Naive thymus-derived CD8-positive, alpha-beta T cell (primary cell): ENCODE measurements at regions not wholly inside any gene's neighbourhood (a gene's known extent, or its start where the extent isn't known, plus 50 kb on each side); places are given as distances from the start of the nearest gene placed in this dataset.

ENCODE experiments used
- ATAC-seq, 2 donors: fragments of 150-1000 bp; cut with Tn5 transposase in 1 of 2; sonication (Bioruptor Pico), chemical (Tn5 transposase) in 1 of 2; 1 replicate in 1 of 2; 2 replicates in 1 of 2; pipeline ENCODE4 v1.10.0; 2021; ENCODE audit warnings: mild to moderate bottlenecking in 2 of 2, moderate library complexity in 2 of 2
- POLR2A ChIA-PET: fragments of 350-600 bp; sonication (Branson Sonifier 250); formaldehyde crosslinking; loops from one replicate; lab custom pipeline; 2021; ENCODE audit warnings: antibody characterized with exemption; lab: Charles Lee
- DNase-seq, 10 donors: peaks; one replicate each; pipeline versions ENCODE4 v3.0.0 to v3.0.0-alpha.2; 2020 to 2022
- H3K27ac Mint-ChIP-seq, 10 donors: one replicate each; pipeline ENCODE4 v1.8.0; 2020 to 2022; ENCODE audit warnings: mild to moderate bottlenecking in 10 of 10, mixed read lengths in 10 of 10, moderate library complexity in 4 of 10, inconsistent platforms in 1 of 10
- H3K27me3 Mint-ChIP-seq, 5 donors: one replicate each; pipeline ENCODE4 v1.8.0; 2021 to 2022; ENCODE audit warnings: mixed read lengths in 5 of 5
- H3K36me3 Mint-ChIP-seq, 3 donors: one replicate each; pipeline ENCODE4 v1.8.0; 2020 to 2022; ENCODE audit warnings: mixed read lengths in 3 of 3, mild to moderate bottlenecking in 2 of 3, inconsistent platforms in 1 of 3
- H3K4me1 Mint-ChIP-seq, 4 donors: one replicate each; pipeline ENCODE4 v1.8.0; 2021 to 2022; ENCODE audit warnings: mixed read lengths in 4 of 4
- H3K4me3 Mint-ChIP-seq, 10 donors: one replicate each; pipeline ENCODE4 v1.8.0; 2020 to 2022; ENCODE audit warnings: mild to moderate bottlenecking in 10 of 10, mixed read lengths in 10 of 10, moderate library complexity in 6 of 10, inconsistent platforms in 1 of 10
- H3K9me3 Mint-ChIP-seq, 9 donors: one replicate each; pipeline ENCODE4 v1.8.0; 2020 to 2022; ENCODE audit warnings: mixed read lengths in 9 of 9, mild to moderate bottlenecking in 3 of 9, inconsistent platforms in 1 of 9, moderate library complexity in 1 of 9

DNA sequence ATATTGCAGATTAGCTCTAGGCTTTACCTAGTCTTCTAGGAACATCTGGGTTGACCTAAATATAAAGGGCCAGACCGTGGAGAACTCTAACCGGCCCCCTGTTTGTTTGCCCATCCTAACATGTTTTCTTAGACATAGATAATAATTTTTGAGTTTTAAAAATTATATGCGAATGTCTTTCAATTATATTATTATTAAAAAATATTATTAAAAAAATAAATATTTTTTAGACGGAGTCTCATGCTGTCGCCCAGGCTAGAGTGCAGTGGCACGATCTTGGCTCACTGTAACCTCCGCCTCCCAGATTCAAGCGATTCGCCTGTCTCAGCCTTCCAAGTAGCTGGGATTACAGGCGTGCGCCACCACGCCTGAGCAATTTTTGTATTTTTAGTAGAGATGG, 318.5 kb downstream of the INHBA start:
- no peaks in the 10 kb centered on the region for H3K4me1 Mint-ChIP-seq
- H3K27me3 Mint-ChIP-seq: no peaks in the 10 kb centered on the region
- peaks cover 0 to 18% (median 2%) of the 10 kb centered on the region in 9 donors for H3K9me3 Mint-ChIP-seq
- POLR2A ChIA-PET: no interaction called here
- no peak overlapping the region for H3K27ac Mint-ChIP-seq
- ATAC-seq (no peak), DNase-seq (no peak)
- no peaks in the 10 kb centered on the region for H3K36me3 Mint-ChIP-seq
- H3K4me3 Mint-ChIP-seq: no peak overlapping the region

DNA sequence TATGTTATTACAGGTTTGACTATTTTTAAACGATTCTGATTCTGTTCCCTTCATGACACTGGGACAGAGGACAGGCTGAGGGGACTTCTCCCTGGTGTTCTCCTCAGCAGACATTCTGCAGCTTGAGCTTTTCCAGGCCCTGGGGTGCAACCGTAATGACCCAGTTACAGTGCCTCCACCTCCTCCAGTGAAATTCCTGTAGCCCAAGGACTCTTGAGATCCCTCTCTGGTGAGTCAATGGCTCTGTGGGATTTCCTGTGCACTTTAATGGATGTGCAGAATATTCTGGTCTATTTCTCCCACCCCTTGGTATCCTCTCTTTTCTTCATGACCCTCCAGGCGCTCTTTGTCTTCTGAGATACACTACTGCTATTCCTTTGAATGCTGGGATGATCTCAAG, 319.3 kb downstream of the INHBA start:
- H3K9me3 Mint-ChIP-seq: peaks cover 0 to 14% (median 2%) of the 10 kb centered on the region in 9 donors
- no peaks in the 10 kb centered on the region for H3K36me3 Mint-ChIP-seq
- ATAC-seq (no peak), DNase-seq (no peak)
- POLR2A ChIA-PET: no interaction called here
- no peak overlapping the region for H3K4me3 Mint-ChIP-seq
- H3K27ac Mint-ChIP-seq: no peak overlapping the region
- H3K4me1 Mint-ChIP-seq: no peaks in the 10 kb centered on the region
- no peaks in the 10 kb centered on the region for H3K27me3 Mint-ChIP-seq

DNA sequence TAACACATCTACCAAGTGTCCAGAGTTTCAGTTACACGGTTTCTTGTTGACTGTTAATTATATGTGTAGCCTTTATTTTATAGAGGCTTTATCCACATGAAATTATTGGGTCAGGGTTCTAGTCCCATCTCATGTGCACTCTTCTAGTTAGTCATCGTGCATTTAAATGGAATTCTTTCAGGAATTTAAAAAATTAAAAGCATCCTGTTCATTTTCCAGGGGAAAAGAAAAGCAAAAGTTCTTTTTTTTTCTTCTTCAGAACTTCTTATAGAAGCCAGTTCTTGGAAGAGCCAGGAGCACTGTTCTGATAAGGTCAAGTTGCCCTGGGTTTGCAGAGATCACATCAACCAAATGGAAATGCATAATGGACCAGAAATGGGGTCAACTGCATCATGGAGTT, 324.7 kb downstream of the INHBA start:
- ATAC-seq (no peak), DNase-seq (no peak)
- peaks cover 0 to 4% (median 0%) of the 10 kb centered on the region in 5 donors for H3K27me3 Mint-ChIP-seq
- no peaks in the 10 kb centered on the region for H3K36me3 Mint-ChIP-seq
- no peaks in the 10 kb centered on the region for H3K4me1 Mint-ChIP-seq
- H3K9me3 Mint-ChIP-seq: peaks cover 0 to 4% (median 0%) of the 10 kb centered on the region in 9 donors
- H3K4me3 Mint-ChIP-seq: no peak overlapping the region
- H3K27ac Mint-ChIP-seq: no peak overlapping the region
- POLR2A ChIA-PET: no interaction called here

DNA sequence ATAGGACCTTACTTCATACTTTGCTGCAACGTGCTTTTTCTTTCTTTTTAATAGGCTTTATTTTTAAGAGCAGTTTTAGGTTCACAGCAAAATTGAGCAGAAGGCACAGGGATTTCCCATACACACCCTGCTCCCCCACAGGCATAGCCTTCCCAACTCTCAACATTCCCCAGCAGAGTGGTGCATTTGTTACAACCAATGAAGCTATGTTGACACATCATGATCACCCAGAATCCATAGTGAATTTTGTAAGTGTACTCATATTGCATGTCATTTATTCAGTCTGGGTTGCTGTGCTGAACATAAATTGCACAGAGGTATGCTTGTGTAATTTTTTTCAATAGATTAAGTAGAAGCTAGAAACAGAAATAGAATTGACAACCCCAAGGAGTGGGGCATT, 327.3 kb downstream of the INHBA start:
- Mint-ChIP-seq H3K27me3 (peaks cover 0 to 4% (median 0%) of the 10 kb centered on the region in 5 donors), H3K36me3 (no peaks in the 10 kb centered on the region), H3K9me3 (peaks cover 0 to 4% (median 0%) of the 10 kb centered on the region in 9 donors)

DNA sequence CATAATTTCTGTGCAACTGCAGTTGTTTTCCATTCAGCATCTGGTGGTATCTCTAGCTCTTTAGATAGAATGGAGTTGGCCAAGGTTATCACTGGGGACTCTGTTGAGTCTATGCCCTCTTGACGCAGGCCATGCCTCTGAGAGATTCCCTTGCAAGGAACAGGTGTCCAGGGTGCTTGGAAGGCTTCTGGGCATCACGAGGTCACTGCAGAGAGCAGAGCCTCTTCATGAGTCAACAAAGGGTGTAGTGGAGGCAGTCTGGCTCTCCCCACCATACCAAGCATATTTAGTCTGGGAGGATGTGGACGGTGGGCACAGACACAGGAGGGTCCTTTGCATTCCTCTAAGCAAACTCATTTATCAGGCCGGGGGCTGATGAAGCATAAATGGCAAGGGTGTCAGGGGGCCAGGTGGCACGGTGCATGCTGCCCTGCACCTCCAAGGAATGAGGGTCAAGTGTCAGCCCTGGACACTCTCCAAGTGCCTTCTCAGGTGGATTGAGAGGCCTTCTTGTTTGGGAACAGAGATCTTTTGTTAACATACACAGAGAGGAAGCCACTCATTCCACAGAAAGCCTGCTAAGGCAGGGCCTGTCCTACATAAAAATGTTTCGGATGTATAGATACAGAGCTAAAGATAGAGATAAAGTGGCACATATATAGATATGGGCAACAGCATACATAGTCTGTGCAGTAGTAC, 328.6 kb downstream of the INHBA start:
- Mint-ChIP-seq H3K9me3 (peaks cover 0 to 8% (median 0%) of the 10 kb centered on the region in 9 donors), H3K27me3 (peaks cover 0 to 4% (median 0%) of the 10 kb centered on the region in 5 donors), H3K36me3 (no peaks in the 10 kb centered on the region), H3K27ac (no peak overlapping the region), H3K4me1 (no peaks in the 10 kb centered on the region), H3K4me3 (no peak overlapping the region)
- DNase-seq: no peak
- no peak for ATAC-seq
- POLR2A ChIA-PET: no interaction called here

More for the DNA sequence above, 327.3 kb downstream of the INHBA start:
- H3K27ac Mint-ChIP-seq: no peak overlapping the region
- no peak for ATAC-seq
- H3K4me3 Mint-ChIP-seq: no peak overlapping the region
- no peak for DNase-seq
- POLR2A ChIA-PET: no interaction called here
- H3K4me1 Mint-ChIP-seq: no peaks in the 10 kb centered on the region

- H3K4me1 Mint-ChIP-seq: no peaks in the 10 kb centered on the region
- POLR2A ChIA-PET: no interaction called here
These were observed 334.7 kb downstream of the INHBA start for GRCh38 chr7:41367967-41368882.

GRCh38 chr7:41351091-41351490, 351.8 kb downstream of the INHBA start:
- H3K9me3 Mint-ChIP-seq: peaks cover 0 to 19% (median 0%) of the 10 kb centered on the region in 9 donors
- H3K4me1 Mint-ChIP-seq: no peaks in the 10 kb centered on the region
- H3K27ac Mint-ChIP-seq: no peak overlapping the region
- POLR2A ChIA-PET: no interaction called here
- no peak overlapping the region for H3K4me3 Mint-ChIP-seq
- H3K36me3 Mint-ChIP-seq: no peaks in the 10 kb centered on the region
- no peak for ATAC-seq
- no peaks in the 10 kb centered on the region for H3K27me3 Mint-ChIP-seq
- DNase-seq: no peak

More at GRCh38 chr7:41367967-41368882, 334.7 kb downstream of the INHBA start:
- H3K36me3 Mint-ChIP-seq: no peaks in the 10 kb centered on the region
- ATAC-seq: no peak
- H3K9me3 Mint-ChIP-seq: peaks cover 0 to 27% (median 13%) of the 10 kb centered on the region in 9 donors
- H3K27ac Mint-ChIP-seq: no peak overlapping the region
- no peak overlapping the region for H3K4me3 Mint-ChIP-seq
- DNase-seq: no peak
- peaks cover 0 to 1% (median 0%) of the 10 kb centered on the region in 5 donors for H3K27me3 Mint-ChIP-seq

- Mint-ChIP-seq H3K27me3 (peaks cover 0 to 6% (median 0%) of the 10 kb centered on the region in 5 donors), H3K4me1 (no peaks in the 10 kb centered on the region), H3K9me3 (peaks cover 0 to 12% (median 2%) of the 10 kb centered on the region in 9 donors), H3K36me3 (no peaks in the 10 kb centered on the region), H3K4me3 (no peak overlapping the region), H3K27ac (no peak overlapping the region)
- POLR2A ChIA-PET: no interaction called here
- no peak for DNase-seq
- no peak for ATAC-seq
These were observed 356.0 kb downstream of the INHBA start for GRCh38 chr7:41346878-41347277.

DNA sequence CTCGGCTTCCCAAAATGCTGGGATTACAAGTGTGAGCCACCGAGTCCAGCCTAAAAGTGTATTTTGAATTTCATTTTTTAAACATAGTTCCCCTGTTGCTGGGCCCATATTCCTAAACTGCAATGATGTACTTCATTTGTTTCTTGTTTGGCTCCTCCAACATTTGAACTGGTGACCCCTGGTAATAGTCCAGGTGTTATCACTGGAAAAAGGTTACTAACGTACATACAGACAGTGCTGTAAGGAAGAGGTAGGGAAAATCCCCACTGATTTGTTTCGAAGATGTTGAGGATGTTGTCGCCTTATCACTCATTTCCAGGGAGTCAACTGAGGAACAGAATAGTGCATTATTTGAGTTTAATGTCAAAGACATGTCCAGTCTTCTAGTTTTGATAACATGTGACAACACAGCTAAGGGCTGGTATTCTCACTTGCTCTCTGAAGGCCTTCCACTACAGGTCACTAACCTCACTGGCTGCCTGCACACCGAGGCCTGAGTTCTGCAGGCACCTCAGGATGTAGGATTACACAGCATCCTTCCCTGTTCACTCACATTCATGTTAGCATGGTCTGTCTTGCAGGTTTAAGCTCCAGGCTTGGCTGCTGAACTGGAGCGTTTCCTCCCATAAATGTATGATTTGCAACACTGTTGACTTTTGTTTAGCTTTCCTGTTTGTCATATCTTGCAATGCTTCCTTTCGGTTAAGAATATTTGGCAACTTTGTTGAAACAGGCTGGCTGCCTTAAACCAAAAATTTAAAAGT, 362.8 kb downstream of the INHBA start:
- H3K9me3 Mint-ChIP-seq: peaks cover 0 to 12% (median 2%) of the 10 kb centered on the region in 9 donors
- POLR2A ChIA-PET: no interaction called here
- ATAC-seq: no peak
- H3K4me1 Mint-ChIP-seq: no peaks in the 10 kb centered on the region
- no peak overlapping the region for H3K4me3 Mint-ChIP-seq
- no peak overlapping the region for H3K27ac Mint-ChIP-seq
- H3K27me3 Mint-ChIP-seq: peaks cover 0 to 6% (median 0%) of the 10 kb centered on the region in 5 donors
- no peak for DNase-seq
- H3K36me3 Mint-ChIP-seq: no peaks in the 10 kb centered on the region

GRCh38 chr7:41336981-41337380, 365.9 kb downstream of the INHBA start:
- peaks cover 0 to 5% (median 0%) of the 10 kb centered on the region in 9 donors for H3K9me3 Mint-ChIP-seq
- H3K27me3 Mint-ChIP-seq: peaks cover 0 to 2% (median 0%) of the 10 kb centered on the region in 5 donors
- no peak overlapping the region for H3K4me3 Mint-ChIP-seq
- POLR2A ChIA-PET: no interaction called here
- DNase-seq (no peak), ATAC-seq (no peak)
- no peaks in the 10 kb centered on the region for H3K36me3 Mint-ChIP-seq
- H3K4me1 Mint-ChIP-seq: no peaks in the 10 kb centered on the region
- no peak overlapping the region for H3K27ac Mint-ChIP-seq

DNA sequence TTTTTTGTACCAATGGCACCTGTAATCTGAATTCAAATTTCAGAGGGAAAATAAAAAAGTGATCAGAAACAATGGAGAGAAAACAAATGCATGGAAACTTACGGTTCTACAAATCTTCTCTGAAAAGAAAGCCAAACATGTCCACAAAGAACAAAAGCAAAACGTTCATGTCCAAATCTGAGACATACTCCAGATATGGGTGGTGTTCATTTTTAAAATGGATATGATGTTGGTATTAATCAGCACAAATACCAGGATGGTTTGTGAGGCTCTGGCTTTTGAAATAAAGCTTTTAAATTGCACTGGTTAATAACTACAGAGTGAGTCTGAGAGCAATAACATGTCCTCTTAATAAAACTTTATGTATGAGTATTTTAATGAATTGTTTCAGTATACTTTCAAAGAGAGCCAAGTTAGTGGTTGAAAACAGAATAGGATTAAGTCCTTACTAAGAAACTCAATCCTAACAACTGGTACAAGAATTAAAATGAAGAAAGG, 366.4 kb downstream of the INHBA start:
- H3K27me3 Mint-ChIP-seq: no peaks in the 10 kb centered on the region
- H3K4me3 Mint-ChIP-seq: no peak overlapping the region
- DNase-seq (no peak), ATAC-seq (no peak)
- H3K4me1 Mint-ChIP-seq: no peaks in the 10 kb centered on the region
- POLR2A ChIA-PET: no interaction called here
- H3K36me3 Mint-ChIP-seq: no peaks in the 10 kb centered on the region
- no peak overlapping the region for H3K27ac Mint-ChIP-seq
- H3K9me3 Mint-ChIP-seq: peaks cover 0 to 5% (median 0%) of the 10 kb centered on the region in 9 donors

DNA sequence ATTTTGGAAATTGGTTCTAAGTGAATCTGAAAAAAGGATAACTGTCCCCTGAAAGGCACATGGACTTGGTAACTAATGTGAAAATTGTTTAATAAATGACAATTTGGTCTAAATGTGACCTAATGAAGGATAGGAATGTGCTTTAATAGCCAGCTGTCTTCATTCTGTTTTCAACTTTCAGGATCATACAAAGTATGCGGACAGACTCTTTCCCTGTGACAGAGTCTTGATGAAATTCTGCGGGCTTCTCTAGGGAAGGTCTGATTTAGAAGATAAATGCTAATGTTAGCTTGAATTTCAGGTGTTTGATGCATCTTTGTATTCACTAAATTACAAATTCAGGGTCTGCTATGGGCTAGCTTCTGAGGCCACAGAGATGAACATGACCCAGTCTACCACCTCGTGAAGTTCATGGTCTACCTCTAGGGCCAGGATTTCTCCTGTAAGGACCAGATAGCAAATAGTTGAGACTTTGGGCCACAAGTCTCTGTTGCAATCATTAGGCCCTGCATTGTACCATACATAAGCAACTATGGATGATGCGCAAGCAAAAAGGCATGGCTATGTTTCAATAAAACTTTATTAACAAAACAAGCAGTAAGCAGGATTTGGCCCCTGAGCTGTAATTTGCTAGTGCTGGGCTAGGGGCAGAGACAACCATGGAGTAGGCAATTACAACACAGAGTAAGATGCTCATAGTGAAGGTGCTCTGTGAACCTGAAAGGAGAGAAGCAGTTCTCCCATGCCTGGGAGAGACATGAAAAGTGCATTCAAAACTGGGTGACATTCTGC, 368.6 kb downstream of the INHBA start:
- no peak overlapping the region for H3K4me3 Mint-ChIP-seq
- no peak for ATAC-seq
- H3K27me3 Mint-ChIP-seq: peaks cover 0 to 4% (median 0%) of the 10 kb centered on the region in 5 donors
- peaks cover 0 to 7% (median 0%) of the 10 kb centered on the region in 9 donors for H3K9me3 Mint-ChIP-seq
- no peak for DNase-seq
- POLR2A ChIA-PET: no interaction called here
- H3K4me1 Mint-ChIP-seq: no peaks in the 10 kb centered on the region
- H3K27ac Mint-ChIP-seq: no peak overlapping the region
- H3K36me3 Mint-ChIP-seq: no peaks in the 10 kb centered on the region
